HEK293 (cell line): ENCODE measurements at regions not wholly inside any gene's neighbourhood (a gene's known extent, or its start where the extent isn't known, plus 50 kb on each side); places are given as distances from the start of the nearest gene placed in this dataset.

Experiments
- ATF2 ChIP-seq: fragments of 450-650 bp; formaldehyde crosslinking; IDR thresholded peaks from 2 replicates; pipeline ENCODE4 v1.5.1; 2016; ENCODE audit warnings: missing biosample characterization, missing genetic modification characterization, low read depth
- CTCF ChIP-seq: fragments of 450-650 bp; formaldehyde crosslinking; IDR thresholded peaks from 2 replicates; pipeline ENCODE4 v1.5.1; 2016; ENCODE audit warnings: missing biosample characterization, missing genetic modification characterization
- KLF16 ChIP-seq: fragments of 450-650 bp; formaldehyde crosslinking; IDR thresholded peaks from 2 replicates; pipeline ENCODE4 v1.5.1; 2017; ENCODE audit warnings: missing biosample characterization, missing genetic modification characterization
- REST ChIP-seq: fragments of 450-650 bp; formaldehyde crosslinking; IDR thresholded peaks from 2 replicates; pipeline ENCODE4 v1.5.1; 2016; ENCODE audit warnings: missing biosample characterization, missing genetic modification characterization
- ZBTB11 ChIP-seq: fragments of 450-650 bp; formaldehyde crosslinking; conservative IDR thresholded peaks from 2 replicates; pipeline ENCODE4 v1.5.1; 2016; ENCODE audit warnings: low read depth, missing biosample characterization, missing genetic modification characterization
- ZBTB44 ChIP-seq: fragments of 450-650 bp; IDR thresholded peaks from 2 replicates; pipeline ENCODE4 v1.5.1; 2018; ENCODE audit warnings: missing biosample characterization, mild to moderate bottlenecking, missing genetic modification characterization
- ZNF133 ChIP-seq: fragments of 450-650 bp; formaldehyde crosslinking; IDR thresholded peaks from 2 replicates; pipeline ENCODE4 v1.5.1; 2016; ENCODE audit warnings: missing biosample characterization, missing genetic modification characterization
- ZNF239 ChIP-seq: fragments of 450-650 bp; formaldehyde crosslinking; IDR thresholded peaks from 2 replicates; pipeline ENCODE4 v1.5.1; 2016; ENCODE audit warnings: missing biosample characterization, missing genetic modification characterization
- ZNF24 ChIP-seq: fragments of 450-650 bp; formaldehyde crosslinking; IDR thresholded peaks from 2 replicates; pipeline ENCODE4 v1.5.1; 2016; ENCODE audit warnings: missing biosample characterization, missing genetic modification characterization
- ZNF311 ChIP-seq: fragments of 450-650 bp; formaldehyde crosslinking; IDR thresholded peaks from 2 replicates; pipeline ENCODE4 v1.5.1; 2017; ENCODE audit warnings: missing biosample characterization, missing genetic modification characterization, borderline replicate concordance
- ZNF660 ChIP-seq: fragments of 450-650 bp; IDR thresholded peaks from 2 replicates; pipeline ENCODE4 v1.5.1; 2018; ENCODE audit warnings: missing biosample characterization, mild to moderate bottlenecking, missing genetic modification characterization
- ZNF670 ChIP-seq: fragments of 450-650 bp; formaldehyde crosslinking; IDR thresholded peaks from 2 replicates; pipeline ENCODE4 v1.5.1; 2016; ENCODE audit warnings: missing biosample characterization, missing genetic modification characterization, low read depth
- ZNF837 ChIP-seq: fragments of 450-650 bp; formaldehyde crosslinking; IDR thresholded peaks from 2 replicates; pipeline ENCODE4 v1.5.1; 2016; ENCODE audit warnings: missing biosample characterization, missing genetic modification characterization

- TF ChIP-seq REST (tag by site-specific recombination) = no peak
- no peak for TF ChIP-seq ATF2 (tag by site-specific recombination)
- no peak for TF ChIP-seq ZBTB44 (tag by site-specific recombination)
- TF ChIP-seq KLF16 (tag by site-specific recombination) = no peak
- TF ChIP-seq CTCF (tag by site-specific recombination) = no peak
- TF ChIP-seq ZNF24 = no peak
- TF ChIP-seq ZNF133 (tag by site-specific recombination) = no peak
- no peak for TF ChIP-seq ZNF239 (tag by site-specific recombination)
- no peak for TF ChIP-seq ZNF660 (tag by site-specific recombination)
- TF ChIP-seq ZBTB11 = no peak
- TF ChIP-seq ZNF670 (tag by site-specific recombination) = no peak
- TF ChIP-seq ZNF311 (tag by site-specific recombination) = no peak
- TF ChIP-seq ZNF837 (tag by site-specific recombination) = no peak
Measured at GRCh38 chr5:56297851-56298250, 64.7 kb upstream of the ANKRD55 start.
